ENCODE measurements at regions not wholly inside any gene's neighbourhood (a gene's known extent, or its start where the extent isn't known, plus 50 kb on each side); places are given as distances from the start of the nearest gene placed in this dataset.

DNA sequence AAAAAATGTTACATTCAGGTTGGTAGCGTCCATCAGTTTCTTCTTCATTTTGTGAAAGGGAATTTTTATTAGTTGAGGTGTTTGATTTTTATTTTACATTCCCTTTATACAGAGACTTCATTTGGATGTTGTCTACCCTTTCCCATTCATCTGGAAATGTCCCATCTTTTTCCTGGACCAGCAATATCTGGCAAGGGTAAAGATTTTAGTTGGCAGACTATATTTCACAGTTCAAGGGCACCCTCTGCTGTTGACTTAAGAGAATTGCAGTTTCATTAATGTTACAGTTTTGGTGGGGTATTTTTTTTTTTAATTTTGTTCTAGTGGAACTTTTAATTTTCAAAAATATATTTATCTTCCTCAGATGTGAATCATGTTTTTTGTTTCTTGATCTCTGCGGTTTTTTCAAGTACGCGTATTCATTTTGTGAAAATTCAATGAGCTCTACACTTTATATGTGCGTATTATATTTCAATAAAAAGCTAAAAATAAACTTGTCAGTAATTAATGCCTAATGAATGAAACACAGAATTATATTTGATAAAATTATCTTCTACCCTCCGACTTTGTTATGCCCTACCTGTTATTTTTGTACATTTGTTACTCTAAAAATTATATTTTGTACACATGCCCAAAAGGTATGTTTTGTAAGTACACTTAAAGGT, 97.9 kb upstream of the KLF14 start:
- TF ChIP-seq CTCF (IDR thresholded peaks at IDR 0.05; ENCODE audit: borderline replicate concordance, extremely low read depth, low read length, poor library complexity, severe bottlenecking) (peak; percentile 81), EZH2 (IDR thresholded peaks at IDR 0.05; ENCODE audit: borderline replicate concordance, low read depth, low read length, severe bottlenecking) (no peak)
